Daoy (cell line): ENCODE measurements at regions not wholly inside any gene's neighbourhood (a gene's known extent, or its start where the extent isn't known, plus 50 kb on each side); places are given as distances from the start of the nearest gene placed in this dataset.

Experiments
- DNase-seq: peaks from one replicate; pipeline ENCODE4 v3.0.0-alpha.2; 2015; ENCODE audit warnings: low read depth

DNA sequence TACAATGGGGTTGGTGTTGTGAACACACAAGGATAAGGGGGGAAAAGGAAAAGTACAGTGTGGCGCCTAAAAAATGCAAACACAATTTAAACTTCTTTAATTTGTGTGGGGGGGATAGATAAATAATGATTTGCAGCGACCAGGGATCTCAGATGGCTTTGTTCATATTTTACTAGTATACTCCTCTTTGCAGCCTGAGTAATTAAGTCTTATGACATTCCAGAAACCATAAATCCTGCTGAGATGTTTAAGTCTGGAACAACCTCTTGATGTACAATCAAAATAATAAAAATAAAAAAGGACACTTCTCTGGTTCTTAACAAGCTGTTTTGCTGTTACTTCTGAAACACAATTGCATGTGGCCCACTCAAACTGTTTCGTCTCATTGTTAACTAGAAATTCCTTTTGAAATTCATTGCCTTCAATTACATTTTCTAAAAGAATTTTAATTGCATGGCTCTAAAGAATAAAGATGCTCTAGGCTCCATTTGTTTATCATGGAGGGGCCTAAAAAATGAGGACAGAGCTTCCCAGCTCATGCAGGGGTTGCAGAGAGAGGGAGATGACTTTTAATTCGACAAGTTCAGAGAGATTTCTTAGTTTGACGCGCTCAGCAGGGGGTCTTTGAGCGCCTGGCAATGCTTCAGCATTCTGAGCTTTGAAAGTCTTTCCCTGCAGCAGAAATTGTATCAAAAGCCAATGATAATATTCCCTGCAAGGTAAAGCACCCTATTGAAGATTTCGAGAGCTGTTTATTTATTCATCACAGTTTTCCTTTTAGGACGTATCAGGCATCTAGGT lies 892.4 kb upstream of the TENM3 start:
- DNase-seq, result no peak

DNA sequence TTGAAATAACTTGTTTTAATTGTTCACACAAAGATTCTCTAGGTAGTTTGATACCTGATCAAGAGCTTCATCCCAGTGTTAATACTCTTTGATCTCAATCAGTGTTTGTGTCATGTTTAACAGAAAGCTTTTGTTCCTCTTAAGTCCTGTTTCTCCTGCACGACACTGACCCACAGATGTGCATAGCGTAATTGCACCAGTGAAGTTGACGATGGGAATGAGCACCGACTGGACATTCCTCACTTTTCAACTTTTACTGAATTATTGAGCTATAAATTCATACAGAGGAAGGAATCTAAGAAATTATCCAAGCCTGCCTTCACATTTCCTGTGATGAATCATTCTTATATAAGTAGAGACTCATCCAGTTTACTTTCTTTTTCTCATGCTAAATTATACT lies 878.7 kb upstream of the TENM3 start:
- no peak for DNase-seq

DNA sequence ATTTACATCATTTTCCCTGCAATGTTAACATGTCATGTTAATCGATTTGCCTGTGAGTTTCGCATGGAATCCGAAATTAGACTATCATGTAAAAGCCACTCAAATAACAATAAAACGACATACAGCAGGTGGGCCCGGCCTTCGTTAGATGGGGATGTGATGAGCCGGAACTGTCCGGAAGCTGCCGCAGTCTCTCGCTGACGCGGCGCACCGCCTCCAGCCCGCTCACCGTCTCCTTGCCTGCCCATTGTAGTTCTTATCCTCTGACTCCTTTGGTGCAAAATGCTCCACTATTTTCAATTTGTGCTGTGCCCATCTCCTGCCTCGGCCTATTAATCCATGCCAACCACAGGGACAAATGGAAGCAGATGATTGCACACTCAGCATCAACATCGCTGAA lies 877.5 kb upstream of the TENM3 start:
- DNase-seq, result peak; percentile 3

DNA sequence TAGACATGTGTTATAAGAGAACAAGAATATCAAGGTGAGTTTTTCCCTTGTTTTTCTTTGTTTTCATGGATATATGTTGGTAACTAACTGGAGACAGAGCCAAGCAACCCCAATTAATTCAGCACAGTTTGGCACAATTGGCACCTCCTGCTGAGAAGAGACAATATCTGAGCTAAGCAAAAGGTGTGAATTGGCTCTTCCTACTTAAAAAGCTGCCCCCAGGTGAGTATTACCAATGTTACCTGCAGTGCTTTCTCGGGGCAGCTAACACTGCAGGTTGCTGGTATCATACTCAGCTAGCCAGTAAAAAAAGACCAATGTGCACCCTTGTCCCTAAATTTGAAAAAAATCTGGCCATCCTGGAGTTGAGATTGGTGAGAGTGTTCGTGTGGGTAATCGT lies 871.2 kb upstream of the TENM3 start:
- DNase-seq, result no peak

DNA sequence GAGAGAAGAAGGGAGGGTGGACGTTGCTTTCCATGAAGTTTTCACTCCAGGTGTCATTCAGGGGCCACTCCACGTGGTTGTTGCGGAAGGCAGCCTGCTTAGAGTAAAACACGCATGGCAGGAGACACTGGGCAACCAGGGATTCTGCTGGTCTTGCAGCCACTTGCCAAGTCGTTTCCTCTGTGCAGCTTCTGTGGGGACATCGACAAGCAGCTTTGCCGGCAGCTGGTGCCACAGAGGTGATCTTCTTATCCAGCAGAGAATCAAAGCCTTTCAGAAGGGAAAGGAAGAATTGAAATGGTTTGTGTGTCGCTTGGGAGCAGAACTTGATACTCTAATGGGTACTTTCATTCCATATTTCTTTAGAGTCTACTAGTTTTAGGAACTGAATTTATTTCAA lies 867.1 kb upstream of the TENM3 start:
- peak; percentile 1 for DNase-seq

DNA sequence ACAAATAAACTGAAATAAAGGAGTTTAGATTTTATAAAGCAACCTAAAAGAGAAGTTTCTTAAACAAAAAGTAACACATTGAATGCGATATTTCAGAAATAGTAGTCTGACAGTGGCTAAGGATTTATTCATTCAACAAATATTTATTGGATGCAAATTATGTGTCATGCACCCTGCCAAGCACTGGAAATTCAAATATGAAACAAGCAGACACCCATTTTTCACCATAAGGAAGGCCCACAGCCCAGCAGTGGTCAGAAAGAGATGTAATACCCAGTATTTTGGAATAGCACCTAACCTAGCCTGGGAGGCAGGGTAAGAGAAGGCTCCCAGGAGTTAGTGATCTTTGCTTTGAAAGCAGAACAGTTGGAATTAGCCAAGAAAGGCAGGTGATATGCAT lies 855.1 kb upstream of the TENM3 start:
- DNase-seq, result no peak

DNA sequence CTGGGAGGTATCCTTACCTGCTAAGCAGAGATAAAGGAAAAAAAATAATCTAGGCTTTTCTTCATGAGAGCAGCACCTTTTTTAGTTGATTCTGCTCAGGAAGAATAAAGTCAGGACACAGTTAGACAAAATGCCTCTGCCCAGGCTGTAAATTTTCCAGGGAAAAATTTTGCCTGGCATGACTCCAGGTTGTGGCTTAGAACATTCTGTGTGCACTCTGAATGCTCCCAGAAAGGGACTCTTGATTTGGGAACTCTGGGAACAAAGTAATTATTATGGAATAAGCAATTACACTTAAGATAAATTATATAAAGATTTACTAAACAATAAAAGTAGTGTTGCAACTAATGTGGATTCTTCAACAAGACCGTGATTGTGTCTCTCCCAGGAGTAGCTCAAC lies 826.2 kb upstream of the TENM3 start:
- DNase-seq, result no peak

DNA sequence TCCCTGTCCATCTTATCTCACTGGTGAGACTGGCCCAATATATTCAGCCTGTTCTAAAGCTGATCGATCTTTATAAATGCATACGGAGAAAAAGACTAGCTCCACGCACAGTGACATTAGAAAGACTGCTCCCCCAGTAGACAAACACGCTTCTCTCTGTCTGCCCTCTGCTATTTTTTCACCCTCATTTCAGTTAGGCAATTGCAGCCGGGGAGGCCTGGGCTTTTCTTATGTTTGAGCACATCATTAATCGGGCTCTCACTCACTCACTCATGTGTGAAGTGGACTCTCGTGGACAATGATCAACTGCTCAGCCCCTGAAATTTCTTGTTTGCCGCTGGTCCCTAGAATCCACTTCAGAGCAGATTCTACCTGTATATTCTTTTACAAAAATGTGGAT lies 824.7 kb upstream of the TENM3 start:
- no peak for DNase-seq

DNA sequence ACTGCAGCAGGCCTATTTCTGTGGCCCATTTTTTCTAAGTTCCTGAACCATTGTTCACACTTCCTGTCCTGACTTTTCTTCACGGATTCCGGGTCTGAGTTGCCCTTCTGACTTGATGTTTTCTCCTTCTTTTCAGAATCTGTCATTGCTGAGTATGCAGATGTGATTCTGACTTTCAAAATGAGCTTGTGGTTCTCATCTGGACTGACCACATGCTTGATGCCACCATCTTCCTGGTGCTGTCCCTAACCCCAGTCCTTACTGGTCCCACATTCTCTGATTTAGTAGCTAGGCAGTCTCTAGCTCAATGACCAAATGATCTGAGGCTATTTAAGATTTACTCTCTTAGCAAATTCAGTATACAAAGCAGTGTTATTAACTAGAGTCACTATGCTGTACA lies 822.3 kb upstream of the TENM3 start:
- DNase-seq, result no peak

DNA sequence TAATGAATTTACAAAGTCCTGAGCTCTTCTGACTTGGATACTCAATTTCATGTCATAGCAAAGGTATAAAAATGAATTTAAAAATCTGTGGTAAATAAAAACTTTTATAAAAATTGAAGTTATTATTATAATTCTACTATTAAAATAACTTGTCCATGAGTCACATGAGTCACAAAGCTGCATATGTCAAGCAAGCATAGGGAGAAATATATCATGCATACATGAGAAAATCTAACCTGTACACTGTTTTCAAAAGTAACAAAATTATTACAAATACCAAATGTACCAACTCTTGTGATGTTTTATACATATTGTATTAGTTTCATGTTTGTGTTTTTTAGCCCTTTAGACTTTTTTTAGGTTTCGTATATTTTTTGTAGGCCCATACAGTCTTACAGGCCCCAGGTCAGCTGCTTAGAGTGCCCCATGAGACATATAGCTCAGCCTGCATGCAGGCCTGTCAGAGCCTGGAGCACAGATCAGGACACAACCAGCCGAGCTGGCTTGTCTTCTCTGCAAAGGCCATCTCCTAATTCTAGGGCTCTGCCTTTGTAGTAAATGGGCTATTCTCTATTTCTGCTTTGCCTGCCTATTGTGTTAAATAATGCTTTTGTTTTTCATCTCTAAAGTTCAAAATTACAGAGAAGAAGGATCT lies 818.7 kb upstream of the TENM3 start:
- DNase-seq, result no peak

DNA sequence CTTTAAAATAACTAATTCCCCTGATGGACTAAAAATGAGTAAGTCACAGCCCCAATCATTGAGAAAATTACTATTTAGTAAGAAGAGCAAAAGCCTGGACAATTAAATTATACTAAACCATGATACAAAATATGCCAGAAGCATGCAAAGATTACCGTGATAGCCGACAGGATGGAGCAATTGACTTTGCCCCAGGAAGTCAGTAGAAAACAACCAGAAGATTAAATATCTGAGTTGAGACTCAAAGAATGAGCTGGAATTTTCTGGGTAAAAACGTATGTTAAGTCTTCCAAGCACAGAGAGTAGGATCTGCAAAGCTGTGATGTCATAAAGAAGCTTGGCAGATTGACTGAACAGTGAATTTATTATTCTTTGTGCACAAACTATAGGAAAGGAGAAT lies 816.1 kb upstream of the TENM3 start:
- no peak for DNase-seq

DNA sequence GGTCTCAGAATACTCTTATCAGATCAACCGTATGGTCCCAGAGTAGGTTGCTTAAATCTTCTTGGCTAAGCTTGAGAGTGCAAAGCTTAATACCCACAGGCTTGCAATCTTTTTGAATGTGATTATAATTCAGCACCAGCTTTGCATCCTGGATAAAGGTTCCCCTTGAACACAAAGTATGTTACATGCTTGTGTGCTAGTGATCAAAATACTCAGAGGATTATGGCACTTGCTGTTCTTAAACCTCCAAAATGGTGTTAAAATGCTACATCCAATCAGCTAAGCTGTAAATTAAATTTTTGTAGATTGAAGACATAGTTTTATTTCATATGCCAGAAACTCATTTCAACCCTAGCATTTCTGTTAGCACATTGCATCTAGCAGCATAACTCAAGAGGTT lies 812.2 kb upstream of the TENM3 start:
- DNase-seq, result no peak

DNA sequence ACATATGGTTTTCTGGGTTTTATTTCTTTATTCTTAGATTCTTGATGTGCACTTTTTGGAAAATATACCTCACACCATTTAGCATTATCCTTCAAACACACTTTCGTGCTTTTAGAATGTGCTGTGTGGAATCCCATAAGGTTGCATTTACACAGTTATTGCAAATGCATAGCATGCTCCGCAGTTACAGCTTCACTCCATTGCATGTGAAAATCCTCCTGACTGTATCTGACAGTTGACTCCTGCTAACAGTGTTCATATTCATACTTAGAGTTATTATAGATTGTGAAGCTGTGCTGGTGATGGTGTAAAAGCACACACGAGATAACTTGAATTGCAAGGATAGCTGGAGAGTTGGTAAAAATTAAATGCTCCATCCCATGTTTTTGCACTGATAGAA lies 811.5 kb upstream of the TENM3 start:
- DNase-seq, result no peak

DNA sequence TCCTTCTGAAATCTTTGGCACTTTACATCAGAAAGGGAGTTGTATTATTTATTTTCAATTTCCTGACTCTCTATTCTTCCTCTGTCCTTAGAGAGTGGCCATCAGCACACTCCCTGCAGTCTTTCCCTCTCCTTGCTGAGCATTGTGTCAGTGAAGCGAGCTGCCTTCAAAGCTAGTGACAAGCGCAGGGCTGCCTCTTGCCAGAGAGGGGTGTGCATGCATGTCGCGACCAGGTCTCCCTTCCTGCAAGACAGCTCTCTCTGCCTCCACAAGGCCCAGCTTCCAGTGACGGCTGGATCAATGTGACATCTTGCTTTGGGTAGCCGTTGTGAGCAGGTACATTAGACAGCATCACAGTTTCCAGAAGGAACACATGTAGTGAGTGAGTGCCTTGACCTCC lies 810.9 kb upstream of the TENM3 start:
- no peak for DNase-seq

DNA sequence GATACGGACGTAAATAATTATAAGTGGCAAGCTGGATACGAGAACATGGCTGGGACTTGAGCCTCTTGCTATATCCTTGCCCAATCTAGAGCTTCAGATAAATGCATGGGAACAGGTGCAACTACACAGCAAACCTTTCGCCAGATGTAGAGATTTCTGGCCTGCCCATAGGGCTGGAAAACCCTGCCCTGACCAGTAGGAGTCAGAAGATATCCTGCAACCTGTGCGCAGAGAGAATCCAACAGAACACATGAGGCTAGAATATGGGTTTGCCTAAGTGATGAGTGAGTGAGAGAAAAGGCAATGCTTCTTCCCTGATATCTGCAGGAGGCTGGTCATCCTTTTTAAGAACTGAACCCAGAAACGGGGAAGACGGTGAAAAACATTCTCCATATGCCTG lies 805.3 kb upstream of the TENM3 start:
- DNase-seq, result no peak

DNA sequence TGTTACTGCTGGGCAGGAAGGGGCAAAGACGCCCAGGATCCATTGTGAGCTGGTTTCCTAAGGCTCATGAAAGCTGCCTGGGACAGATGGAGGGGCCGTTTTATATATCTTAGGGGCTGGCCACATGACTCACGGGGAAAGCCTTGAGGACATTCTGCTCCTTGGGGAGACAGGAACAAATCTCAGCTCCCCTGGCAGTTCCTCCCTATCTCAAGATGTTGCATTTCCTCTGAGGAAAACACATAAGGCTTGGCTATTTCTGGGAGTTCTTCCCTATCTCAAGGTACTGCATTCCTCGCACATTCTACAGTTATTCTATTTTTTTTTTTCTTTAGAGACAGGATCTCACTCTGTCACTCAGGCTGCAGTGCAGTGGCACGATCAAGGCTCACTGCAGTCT lies 804.6 kb upstream of the TENM3 start:
- DNase-seq, result no peak

DNA sequence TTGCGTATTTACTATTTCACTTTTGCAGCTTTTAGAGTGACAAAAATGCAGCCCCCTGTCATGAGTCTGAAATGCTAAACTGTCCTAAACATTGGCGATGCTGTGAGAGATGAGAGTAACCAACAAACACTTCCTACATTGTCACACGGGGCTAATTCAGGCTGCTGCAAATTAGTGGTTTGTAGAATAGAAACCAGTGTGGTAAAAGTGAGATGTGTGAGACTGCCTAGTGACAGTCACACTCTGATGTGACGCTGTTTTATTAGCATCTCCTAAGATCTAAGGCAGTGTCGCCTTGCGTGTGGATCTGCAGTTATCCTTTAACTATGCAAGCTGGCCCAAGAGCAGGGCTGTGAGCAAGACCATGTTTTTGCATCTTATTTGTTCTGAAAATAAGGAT lies 800.2 kb upstream of the TENM3 start:
- DNase-seq, result no peak

DNA sequence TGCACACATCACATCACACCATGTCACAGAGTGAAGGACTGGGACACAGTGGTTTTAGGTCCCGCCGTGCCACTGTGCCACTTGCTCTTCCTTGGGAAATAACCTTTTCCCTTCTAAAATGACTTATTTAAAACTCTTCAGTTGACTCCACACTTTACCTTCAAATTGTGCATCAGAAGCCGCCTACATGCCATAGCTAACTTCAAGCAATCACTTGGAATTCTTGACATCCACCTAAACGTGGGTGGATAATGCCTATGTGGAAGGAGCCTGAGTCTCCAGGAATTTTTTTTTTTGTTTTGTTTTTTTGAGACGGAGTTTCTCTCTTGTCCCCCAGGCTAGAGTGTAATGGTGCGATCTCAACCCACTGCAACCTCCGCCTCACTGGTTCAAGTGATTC lies 777.4 kb upstream of the TENM3 start:
- DNase-seq, result no peak

DNA sequence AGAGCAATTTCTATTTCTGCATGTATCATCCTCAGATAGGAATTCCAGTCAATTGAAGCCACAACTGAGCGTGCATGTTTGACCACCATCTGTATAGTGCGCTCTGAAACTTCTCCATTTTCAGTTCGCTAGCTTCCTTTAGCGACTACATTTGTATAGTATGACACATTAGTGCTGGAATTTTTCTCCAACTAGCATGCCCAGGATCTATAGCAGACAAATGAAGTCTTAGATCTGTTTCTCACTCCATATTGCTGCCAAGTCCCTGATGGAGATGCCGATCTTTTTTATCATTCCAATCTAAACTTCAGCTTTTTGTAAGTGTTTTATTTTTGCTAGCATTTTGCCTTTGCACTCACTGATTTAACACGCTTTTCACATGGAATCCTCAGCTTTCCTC lies 774.8 kb upstream of the TENM3 start:
- DNase-seq, result peak; percentile 11

DNA sequence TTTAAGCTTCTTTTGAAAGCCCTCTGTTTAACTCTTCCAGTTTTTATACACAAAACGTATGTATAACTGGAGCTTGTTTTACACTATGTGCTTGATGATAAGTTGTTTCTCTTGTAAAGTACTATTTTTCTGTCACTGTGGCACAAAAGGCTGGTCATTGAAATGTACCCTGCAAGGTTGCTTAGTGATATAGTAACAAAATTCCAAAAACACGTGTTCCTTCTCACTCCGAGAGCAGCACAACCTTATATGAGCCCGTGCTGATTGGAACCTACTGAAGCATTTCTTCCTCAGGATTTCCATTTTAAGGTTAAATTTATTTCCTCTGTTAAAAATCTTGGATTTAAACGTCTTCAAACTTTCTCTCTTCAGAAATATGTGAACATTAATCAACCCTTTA lies 772.9 kb upstream of the TENM3 start:
- DNase-seq, result no peak

DNA sequence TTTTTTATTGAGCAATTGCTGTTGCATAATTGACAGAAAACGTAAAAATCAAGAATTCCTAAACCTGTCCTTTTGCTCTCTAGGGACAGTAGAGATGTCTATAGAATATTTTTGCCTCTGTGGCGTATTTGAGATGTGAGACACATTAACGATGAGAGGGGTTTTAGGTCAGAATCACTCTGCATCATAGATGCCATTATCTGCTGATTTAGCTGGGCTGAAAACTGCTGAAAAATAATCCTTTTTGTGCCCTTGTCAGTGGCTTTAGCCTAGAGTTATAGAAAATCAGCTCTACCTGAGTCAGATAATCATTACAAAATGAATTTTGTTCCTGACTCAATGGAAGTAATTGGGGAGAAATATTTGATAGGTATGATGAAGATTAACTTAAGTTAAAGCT lies 767.8 kb upstream of the TENM3 start:
- DNase-seq, result no peak

DNA sequence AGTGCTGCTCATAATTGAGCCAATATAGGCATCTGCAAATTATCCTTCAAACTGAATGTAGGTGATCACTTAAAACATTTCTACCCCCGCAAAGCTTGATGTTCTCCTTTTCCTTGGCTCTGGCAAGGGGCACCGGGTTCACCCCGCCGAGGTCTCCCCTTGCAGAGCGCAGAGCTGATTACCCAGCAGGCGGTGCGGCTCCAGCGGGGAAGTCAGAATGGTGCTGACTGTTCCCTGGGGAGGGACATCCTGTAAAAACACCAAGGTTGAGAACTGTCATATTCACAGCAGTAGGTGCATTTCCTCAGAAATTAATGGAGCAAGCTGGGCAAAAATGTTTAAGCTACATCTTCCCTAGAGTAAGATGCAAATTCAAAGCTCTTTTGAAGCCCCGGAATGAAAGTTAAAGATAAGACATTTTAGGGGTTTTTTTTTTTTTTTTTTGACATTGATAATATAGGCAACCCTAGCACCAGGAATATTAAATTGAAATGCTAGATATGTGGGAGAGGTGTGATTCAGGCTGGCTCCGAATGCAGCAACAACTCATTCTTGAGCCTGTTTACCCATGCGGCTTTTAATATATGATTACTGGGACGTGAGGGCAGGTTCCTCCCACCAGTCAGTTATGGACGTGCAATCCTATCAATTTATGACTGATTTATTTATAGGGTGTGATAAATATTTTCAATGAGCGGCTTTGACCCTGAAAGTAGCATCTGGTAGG lies 767.3 kb upstream of the TENM3 start:
- DNase-seq, result no peak

DNA sequence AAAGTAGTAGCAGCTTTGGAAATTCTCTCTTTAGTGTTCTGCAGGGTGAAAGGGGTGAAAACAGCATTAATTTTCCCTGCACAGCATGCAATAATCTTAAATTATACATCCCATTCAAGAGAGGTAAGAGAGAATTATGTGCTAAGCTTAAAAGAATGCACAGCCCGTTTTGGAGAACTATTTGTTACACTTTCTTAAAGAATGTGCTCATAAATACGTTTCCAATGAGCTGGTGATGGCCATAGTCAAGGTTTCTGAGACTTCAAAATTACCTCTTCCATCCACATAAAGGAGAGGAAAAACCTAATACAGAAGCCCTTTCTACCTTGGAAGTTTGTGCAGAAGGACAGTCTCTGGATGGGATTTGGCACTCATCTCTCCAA lies 766.7 kb upstream of the TENM3 start:
- no peak for DNase-seq
